Testis (tissue), 2 donors: ENCODE measurements at regions not wholly inside any gene's neighbourhood (a gene's known extent, or its start where the extent isn't known, plus 50 kb on each side); places are given as distances from the start of the nearest gene placed in this dataset.

Source experiments
- CTCF ChIP-seq, 3 experiments: fragments of 450-650 bp in 2 of 3; fragments of 200-600 bp in 1 of 3; sonication (generic) in 1 of 3; IDR thresholded peaks; one replicate each; pipeline ENCODE4 v1.5.1; 2016 to 2019; ENCODE audit warnings: antibody characterized with exemption in 3 of 3, mild to moderate bottlenecking in 2 of 3, moderate library complexity in 1 of 3
- POLR2A ChIP-seq: fragments of 450-650 bp; IDR thresholded peaks from one replicate; pipeline ENCODE4 v1.6.1; 2017; ENCODE audit warnings: antibody characterized with exemption, mild to moderate bottlenecking, moderate library complexity

GRCh38 chr11:106398502-106399075 is 321.1 kb downstream of the AASDHPPT start:
- no peak for TF ChIP-seq CTCF (IDR thresholded peaks at IDR 0.05)
- no peak for TF ChIP-seq POLR2A
